GM13977 (cell line): ENCODE measurements at regions not wholly inside any gene's neighbourhood (a gene's known extent, or its start where the extent isn't known, plus 50 kb on each side); places are given as distances from the start of the nearest gene placed in this dataset.
"Not testable (repeated sequence)": the region's sequence is repeated elsewhere in the genome, so short reads cannot be mapped to it uniquely, and the experiment has no call there.

Experiments used
- DNase-seq: peaks from one replicate; pipeline ENCODE4 v3.0.0; 2012; ENCODE audit warnings: low spot score
- in situ Hi-C: fragments of 300-500 bp; cut with MboI; formaldehyde crosslinking; loops from one replicate; pipeline ENCODE4 v1.12.0; 2022; ENCODE audit warnings: low sequenced_read_pairs, low pct_unique_long_range_greater_than_20kb, mixed read lengths, inconsistent platforms; ENCODE audit not compliant: unreplicated experiment
- TF ChIP-seq, protein P1 (sequence below): IDR thresholded peaks from 2 replicates; pipeline ENCODE4 v1.5.1; 2012; ENCODE audit warnings: mild to moderate bottlenecking, control low read depth; ENCODE audit not compliant: insufficient read depth; ENCODE audit errors: extremely low read depth, missing control alignments

- TF ChIP-seq, protein P1, sequence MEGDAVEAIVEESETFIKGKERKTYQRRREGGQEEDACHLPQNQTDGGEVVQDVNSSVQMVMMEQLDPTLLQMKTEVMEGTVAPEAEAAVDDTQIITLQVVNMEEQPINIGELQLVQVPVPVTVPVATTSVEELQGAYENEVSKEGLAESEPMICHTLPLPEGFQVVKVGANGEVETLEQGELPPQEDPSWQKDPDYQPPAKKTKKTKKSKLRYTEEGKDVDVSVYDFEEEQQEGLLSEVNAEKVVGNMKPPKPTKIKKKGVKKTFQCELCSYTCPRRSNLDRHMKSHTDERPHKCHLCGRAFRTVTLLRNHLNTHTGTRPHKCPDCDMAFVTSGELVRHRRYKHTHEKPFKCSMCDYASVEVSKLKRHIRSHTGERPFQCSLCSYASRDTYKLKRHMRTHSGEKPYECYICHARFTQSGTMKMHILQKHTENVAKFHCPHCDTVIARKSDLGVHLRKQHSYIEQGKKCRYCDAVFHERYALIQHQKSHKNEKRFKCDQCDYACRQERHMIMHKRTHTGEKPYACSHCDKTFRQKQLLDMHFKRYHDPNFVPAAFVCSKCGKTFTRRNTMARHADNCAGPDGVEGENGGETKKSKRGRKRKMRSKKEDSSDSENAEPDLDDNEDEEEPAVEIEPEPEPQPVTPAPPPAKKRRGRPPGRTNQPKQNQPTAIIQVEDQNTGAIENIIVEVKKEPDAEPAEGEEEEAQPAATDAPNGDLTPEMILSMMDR: no peak
- DNase-seq: no peak
- in situ Hi-C loops: loop anchor here (25.0 kb wide), 1 partner anchor 491 kb away; no protein-coding TSS in a partner anchor
These were observed 81.0 kb upstream of the SGIP1 start for GRCh38 chr1:66452982-66453381.

DNA sequence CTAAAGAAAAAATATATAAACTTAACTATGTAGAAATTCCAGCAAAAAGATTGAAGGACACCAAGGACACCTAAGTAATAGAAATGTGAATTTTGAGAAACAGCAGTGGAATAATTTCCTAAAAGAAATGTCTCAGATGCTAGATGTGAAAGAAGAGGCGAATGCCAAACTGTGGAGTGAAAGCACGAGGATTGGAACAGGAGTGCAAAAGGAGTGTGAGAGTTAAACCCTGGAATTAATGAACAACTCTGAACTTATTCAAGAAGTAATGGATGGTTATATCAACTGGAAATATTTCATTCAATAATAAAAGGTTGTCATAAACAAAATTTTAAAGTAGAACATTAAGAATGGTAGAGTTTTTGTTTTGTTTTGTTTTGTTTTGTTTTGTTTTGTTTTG is 78.5 kb upstream of the SGIP1 start:
- TF ChIP-seq, protein P1: no peak
- no peak for DNase-seq
- in situ Hi-C loops: loop anchor here (25.0 kb wide), 1 partner anchor 493 kb away; no protein-coding TSS in a partner anchor

GRCh38 chr1:66460776-66461175 is 73.2 kb upstream of the SGIP1 start:
- in situ Hi-C loops: loop anchor here (25.0 kb wide), 1 partner anchor 498 kb away; no protein-coding TSS in a partner anchor
- TF ChIP-seq, protein P1: no peak
- DNase-seq: no peak

DNA sequence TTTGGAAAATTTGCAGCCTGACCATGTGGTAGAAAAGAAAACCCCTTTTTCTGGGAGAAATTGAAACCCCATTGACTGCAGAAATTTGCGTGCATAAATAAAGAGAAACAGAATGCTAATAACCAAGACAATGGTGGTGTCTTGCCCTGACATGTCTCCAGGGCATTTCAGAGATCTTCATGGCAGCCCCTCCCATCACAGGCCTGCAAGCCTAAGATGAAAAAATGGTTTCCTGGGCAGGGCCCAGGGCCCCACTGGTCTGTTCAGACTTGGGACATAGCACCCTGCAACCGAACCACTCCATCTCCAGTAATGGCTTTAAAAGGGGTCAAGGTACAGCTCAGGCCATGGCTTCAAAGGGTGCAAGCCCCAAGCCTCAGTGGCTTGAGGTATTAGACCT is 71.6 kb upstream of the SGIP1 start:
- TF ChIP-seq, protein P1: no peak
- in situ Hi-C loops: loop anchor here (25.0 kb wide), 1 partner anchor 500 kb away; no protein-coding TSS in a partner anchor
- DNase-seq: no peak

GRCh38 chr1:66464351-66464750 is 69.6 kb upstream of the SGIP1 start:
- TF ChIP-seq, protein P1: no peak
- DNase-seq: no peak
- in situ Hi-C loops: loop anchor here (25.0 kb wide), 1 partner anchor 502 kb away; no protein-coding TSS in a partner anchor

DNA sequence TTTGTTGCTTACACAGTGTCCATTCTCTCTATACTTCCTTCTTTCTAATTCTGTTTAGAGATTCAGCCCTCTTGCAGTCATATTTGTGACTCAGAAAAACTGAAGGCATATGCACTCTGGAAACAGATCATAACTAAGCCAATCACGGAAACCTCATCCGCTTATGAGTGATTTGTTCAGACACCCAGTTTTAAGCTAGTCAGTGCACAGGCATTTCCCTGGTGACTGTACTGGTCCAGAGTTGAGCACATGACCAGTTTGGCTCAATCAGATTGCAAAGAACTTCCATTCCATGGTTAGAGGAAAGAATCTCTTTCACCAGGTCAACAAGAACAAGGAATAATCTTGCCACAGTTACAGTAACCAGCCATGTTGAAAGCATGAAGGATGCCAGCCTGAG is 69.2 kb upstream of the SGIP1 start:
- in situ Hi-C loops: loop anchor here (25.0 kb wide), 1 partner anchor 503 kb away; no protein-coding TSS in a partner anchor
- TF ChIP-seq, protein P1: no peak
- DNase-seq: no peak

GRCh38 chr1:66466695-66467094 is 67.3 kb upstream of the SGIP1 start:
- not testable (repeated sequence) for DNase-seq
- in situ Hi-C loops: loop anchor here (25.0 kb wide), 1 partner anchor 504 kb away; no protein-coding TSS in a partner anchor
